Fibroblast of mammary gland (primary cell): ENCODE measurements at regions not wholly inside any gene's neighbourhood (a gene's known extent, or its start where the extent isn't known, plus 50 kb on each side); places are given as distances from the start of the nearest gene placed in this dataset.

Experiments
- DNase-seq: peaks from one replicate; pipeline ENCODE4 v3.0.0-alpha.2; 2010; ENCODE audit warnings: low read depth
- H3K4me3 ChIP-seq: 2 replicates; pipeline ENCODE4 v1.5.1; 2011; ENCODE audit warnings: low read depth, mild to moderate bottlenecking, low read length, moderate library complexity; ENCODE audit not compliant: control insufficient read depth
- TF ChIP-seq, protein P1 (sequence below): conservative IDR thresholded peaks from 2 replicates; pipeline ENCODE4 v1.5.1; 2011; ENCODE audit warnings: low read depth, low read length, inconsistent platforms; ENCODE audit not compliant: control insufficient read depth, insufficient read depth

DNA sequence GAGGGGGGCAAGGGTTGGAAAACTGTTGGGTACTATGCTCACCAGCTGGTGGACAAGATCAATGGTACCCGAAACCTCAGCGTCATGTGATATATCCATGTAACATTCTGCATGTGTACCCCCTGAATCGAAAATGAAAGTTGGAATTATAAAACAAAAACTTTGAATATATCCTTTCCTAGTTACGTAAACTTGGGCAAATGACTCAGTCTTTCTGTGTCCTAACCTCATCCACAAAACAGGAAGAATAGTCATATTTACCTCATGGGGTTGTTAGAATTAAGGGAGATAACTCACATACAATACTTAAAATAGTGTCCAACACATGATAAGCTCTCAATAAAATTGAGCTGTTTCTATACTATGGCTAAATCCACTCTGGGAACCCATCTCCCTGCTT, 620.1 kb upstream of the KIRREL3 start:
- TF ChIP-seq, protein P1, sequence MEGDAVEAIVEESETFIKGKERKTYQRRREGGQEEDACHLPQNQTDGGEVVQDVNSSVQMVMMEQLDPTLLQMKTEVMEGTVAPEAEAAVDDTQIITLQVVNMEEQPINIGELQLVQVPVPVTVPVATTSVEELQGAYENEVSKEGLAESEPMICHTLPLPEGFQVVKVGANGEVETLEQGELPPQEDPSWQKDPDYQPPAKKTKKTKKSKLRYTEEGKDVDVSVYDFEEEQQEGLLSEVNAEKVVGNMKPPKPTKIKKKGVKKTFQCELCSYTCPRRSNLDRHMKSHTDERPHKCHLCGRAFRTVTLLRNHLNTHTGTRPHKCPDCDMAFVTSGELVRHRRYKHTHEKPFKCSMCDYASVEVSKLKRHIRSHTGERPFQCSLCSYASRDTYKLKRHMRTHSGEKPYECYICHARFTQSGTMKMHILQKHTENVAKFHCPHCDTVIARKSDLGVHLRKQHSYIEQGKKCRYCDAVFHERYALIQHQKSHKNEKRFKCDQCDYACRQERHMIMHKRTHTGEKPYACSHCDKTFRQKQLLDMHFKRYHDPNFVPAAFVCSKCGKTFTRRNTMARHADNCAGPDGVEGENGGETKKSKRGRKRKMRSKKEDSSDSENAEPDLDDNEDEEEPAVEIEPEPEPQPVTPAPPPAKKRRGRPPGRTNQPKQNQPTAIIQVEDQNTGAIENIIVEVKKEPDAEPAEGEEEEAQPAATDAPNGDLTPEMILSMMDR, result no peak
- no peak overlapping the region for H3K4me3 ChIP-seq
- DNase-seq, result no peak

DNA sequence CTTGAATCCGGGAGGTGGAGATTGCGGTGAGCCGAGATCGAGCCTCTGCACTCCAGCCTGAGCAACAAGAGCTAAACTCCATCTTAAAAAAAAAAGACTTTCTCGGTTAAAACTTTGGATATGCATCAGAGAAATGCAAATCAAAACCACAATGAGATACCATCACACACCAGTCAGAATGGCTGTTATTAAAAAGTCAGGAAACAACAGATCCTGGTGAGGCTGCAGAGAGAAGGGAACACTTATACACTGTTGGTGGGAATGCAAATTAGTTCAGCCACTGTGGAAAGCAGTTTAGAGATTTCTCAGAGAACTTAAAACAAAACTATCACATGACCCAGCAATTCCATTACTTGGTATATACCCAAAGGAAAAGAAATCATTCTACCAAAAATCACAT, 619.4 kb upstream of the KIRREL3 start:
- no peak overlapping the region for H3K4me3 ChIP-seq
- TF ChIP-seq, protein P1, result no peak

DNA sequence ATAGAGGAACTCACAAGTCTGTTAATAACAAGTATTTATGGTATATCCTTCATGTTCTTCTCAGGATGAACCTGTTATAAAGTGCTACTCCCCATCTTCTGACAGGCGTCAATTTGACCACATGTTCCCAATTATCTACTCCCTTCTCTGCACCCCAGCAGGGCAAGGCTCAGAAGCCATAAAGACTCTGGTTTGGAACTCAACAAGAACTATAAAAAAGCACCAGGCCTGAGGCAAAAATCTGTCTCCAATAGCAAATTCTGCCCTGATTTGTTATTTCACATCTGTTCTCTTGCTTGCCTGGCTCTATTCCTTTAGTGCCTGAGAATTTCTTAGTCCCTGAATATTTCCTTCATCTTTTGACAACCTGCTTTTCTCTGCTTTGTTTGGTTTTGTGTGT, 618.2 kb upstream of the KIRREL3 start:
- H3K4me3 ChIP-seq, result no peak overlapping the region
- DNase-seq, result no peak
- TF ChIP-seq, protein P1, result no peak

More for the DNA sequence above, 619.4 kb upstream of the KIRREL3 start:
- no peak for DNase-seq

DNA sequence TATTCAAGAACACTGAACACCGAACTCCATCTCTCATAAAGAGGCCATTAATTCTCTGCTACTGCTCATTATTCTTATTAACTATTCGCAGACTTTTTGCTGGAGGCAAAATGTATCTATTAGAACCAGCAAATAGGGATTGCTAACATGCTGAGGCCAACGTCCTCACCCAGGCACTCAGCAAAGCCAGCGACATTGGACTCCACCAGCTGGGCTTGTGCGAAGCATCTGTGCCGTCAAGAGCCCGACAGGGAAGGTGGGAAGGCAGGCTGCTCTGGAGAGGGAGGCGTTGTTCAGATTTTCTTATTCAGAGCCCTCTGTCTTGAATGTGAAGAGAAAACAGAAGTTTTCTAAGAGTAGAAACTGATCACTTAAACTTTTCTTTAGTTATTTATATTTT, 615.6 kb upstream of the KIRREL3 start:
- TF ChIP-seq, protein P1, result no peak
- no peak for DNase-seq

DNA sequence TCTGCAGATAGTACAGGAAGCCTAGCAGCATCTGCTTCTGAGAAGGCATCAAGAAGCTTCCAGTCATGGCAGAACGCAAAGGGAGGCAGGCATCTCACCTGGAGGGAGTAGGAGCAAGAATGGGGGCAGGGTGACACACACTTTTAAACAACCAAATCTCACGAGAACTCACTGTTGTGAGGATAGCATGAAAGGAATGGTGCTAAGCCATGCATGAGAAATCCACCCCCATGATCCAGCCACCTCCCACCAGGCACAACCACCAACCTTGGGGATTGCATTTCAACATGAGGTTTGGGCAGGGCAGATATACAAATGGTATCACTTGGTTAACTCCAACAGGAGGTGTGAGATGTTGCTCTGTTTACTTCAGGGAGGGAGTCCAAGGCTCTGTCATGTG, 612.0 kb upstream of the KIRREL3 start:
- no peak for DNase-seq
- H3K4me3 ChIP-seq, result no peak overlapping the region
- TF ChIP-seq, protein P1, result no peak

More for the DNA sequence above, 615.6 kb upstream of the KIRREL3 start:
- H3K4me3 ChIP-seq, result no peak overlapping the region

DNA sequence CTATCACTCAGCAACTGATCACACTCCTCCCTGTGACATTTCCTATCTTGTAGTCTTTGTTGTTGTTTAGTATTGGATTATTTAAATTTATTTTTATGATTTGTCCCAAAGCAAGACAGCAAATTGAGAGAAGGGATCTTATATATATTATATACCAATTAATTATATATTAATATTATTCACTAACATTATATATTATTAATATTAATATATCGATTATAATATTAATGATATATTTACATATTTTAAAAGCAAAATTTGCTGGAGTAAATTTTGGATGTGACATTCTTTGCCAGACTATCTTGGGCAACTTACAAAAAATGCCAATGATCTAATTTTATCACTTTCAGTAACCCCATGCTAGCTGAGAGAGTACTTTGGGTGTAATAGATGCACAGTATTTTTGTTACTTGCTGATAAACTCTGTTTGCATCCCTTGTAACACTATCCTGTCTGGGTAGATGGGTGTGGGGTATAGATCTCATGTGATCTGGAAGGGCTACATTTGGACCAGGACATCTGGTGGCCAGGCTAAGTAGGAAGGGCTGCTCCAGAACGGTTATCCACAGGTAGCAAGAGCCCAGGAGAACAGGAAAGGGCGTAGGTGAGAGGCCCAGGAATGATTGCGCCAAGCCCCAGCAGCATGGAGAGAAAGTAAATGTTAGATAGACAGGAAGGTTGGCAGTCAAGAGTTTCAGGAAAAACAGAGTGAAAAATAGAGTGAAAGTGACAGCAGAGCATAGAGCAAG, 608.6 kb upstream of the KIRREL3 start:
- TF ChIP-seq, protein P1, result no peak
- H3K4me3 ChIP-seq, result no peak overlapping the region
- no peak for DNase-seq
